Vagina (tissue), 2 donors: ENCODE measurements at regions not wholly inside any gene's neighbourhood (a gene's known extent, or its start where the extent isn't known, plus 50 kb on each side); places are given as distances from the start of the nearest gene placed in this dataset.
"Not testable (repeated sequence)": the region's sequence is repeated elsewhere in the genome, so short reads cannot be mapped to it uniquely, and the experiment has no call there.

ENCODE experiments used
- POLR2A ChIP-seq, 2 donors: fragments of 450-650 bp; IDR thresholded peaks; one replicate each; pipeline ENCODE4 v1.6.1; 2017; ENCODE audit warnings: antibody characterized with exemption in 2 of 2, mild to moderate bottlenecking in 2 of 2, moderate library complexity in 2 of 2
- POLR2AphosphoS5 ChIP-seq, 2 donors: sonication (generic); formaldehyde crosslinking; IDR thresholded peaks; one replicate each; pipeline ENCODE4 v1.9.0; 2017; ENCODE audit warnings: antibody characterized with exemption in 2 of 2, mild to moderate bottlenecking in 2 of 2, low read depth in 1 of 2; ENCODE audit not compliant: insufficient read depth in 1 of 2
- TF ChIP-seq, protein P1 (sequence below), 3 experiments: fragments of 450-650 bp in 2 of 3; fragments of 200-600 bp in 1 of 3; sonication (generic) in 1 of 3; IDR thresholded peaks; one replicate each; pipeline ENCODE4 v1.5.1; 2017 to 2019; ENCODE audit warnings: antibody characterized with exemption in 3 of 3, mild to moderate bottlenecking in 2 of 3, moderate library complexity in 2 of 3

DNA sequence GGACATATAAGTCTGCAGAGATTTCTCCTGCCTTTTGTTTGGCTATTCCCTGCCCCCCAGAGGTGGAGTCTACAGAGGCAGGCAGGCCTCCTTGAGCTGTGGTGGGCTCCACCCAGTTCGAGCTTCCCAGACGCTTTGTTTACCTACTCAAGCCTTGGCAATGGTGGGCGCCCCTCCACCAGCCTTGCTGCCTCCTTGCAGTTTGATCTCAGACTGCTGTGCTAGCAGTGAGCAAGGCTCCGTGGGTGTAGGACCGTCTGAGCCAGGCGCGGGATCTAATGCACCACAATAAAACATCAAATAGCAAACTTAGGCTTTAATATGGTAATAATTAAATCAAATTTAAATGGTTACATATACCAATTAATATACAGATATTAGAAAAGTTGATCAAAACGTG lies 525.4 kb downstream of the RERGL start:
- TF ChIP-seq, protein P1, sequence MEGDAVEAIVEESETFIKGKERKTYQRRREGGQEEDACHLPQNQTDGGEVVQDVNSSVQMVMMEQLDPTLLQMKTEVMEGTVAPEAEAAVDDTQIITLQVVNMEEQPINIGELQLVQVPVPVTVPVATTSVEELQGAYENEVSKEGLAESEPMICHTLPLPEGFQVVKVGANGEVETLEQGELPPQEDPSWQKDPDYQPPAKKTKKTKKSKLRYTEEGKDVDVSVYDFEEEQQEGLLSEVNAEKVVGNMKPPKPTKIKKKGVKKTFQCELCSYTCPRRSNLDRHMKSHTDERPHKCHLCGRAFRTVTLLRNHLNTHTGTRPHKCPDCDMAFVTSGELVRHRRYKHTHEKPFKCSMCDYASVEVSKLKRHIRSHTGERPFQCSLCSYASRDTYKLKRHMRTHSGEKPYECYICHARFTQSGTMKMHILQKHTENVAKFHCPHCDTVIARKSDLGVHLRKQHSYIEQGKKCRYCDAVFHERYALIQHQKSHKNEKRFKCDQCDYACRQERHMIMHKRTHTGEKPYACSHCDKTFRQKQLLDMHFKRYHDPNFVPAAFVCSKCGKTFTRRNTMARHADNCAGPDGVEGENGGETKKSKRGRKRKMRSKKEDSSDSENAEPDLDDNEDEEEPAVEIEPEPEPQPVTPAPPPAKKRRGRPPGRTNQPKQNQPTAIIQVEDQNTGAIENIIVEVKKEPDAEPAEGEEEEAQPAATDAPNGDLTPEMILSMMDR (IDR thresholded peaks at IDR 0.05): not testable (repeated sequence)
- not testable (repeated sequence) for TF ChIP-seq POLR2A (IDR thresholded peaks at IDR 0.05); POLR2AphosphoS5 (IDR thresholded peaks at IDR 0.05; ENCODE audit: insufficient read depth in 1 of 2, low read depth in 1 of 2)
